Trophoblast cell (in vitro differentiated cells and primary cell): ENCODE measurements at regions not wholly inside any gene's neighbourhood (a gene's known extent, or its start where the extent isn't known, plus 50 kb on each side); places are given as distances from the start of the nearest gene placed in this dataset.
A peak's percentile ranks its signal among the peaks of the same experiment; 100 is the strongest.

Source experiments
- DNase-seq, 2 donors: peaks; one replicate each; pipeline ENCODE4 v3.0.0-alpha.2; 2016
- H2AFZ ChIP-seq: 2 replicates; pipeline ENCODE4 v1.6.1; 2013; ENCODE audit warnings: low read length, moderate library complexity, mild to moderate bottlenecking; ENCODE audit not compliant: insufficient read depth, poor library complexity
- H2AK5ac ChIP-seq: 2 replicates; pipeline ENCODE4 v1.6.1; 2013; ENCODE audit warnings: mild to moderate bottlenecking, low read length
- H2BK120ac ChIP-seq: 2 replicates; pipeline ENCODE4 v1.6.1; 2013; ENCODE audit warnings: low read length, mild to moderate bottlenecking, moderate library complexity; ENCODE audit not compliant: insufficient read depth, poor library complexity
- H2BK12ac ChIP-seq: 2 replicates; pipeline ENCODE4 v1.6.1; 2013; ENCODE audit warnings: mild to moderate bottlenecking, low read length, moderate library complexity
- H2BK5ac ChIP-seq: 2 replicates; pipeline ENCODE4 v1.6.1; 2013; ENCODE audit warnings: low read length, low read depth, moderate library complexity, mild to moderate bottlenecking; ENCODE audit not compliant: poor library complexity
- H3K14ac ChIP-seq: 2 replicates; pipeline ENCODE4 v1.6.1; 2013; ENCODE audit warnings: mild to moderate bottlenecking, low read length
- H3K18ac ChIP-seq: 2 replicates; pipeline ENCODE4 v1.6.1; 2013; ENCODE audit warnings: mild to moderate bottlenecking, low read length
- H3K23ac ChIP-seq: 2 replicates; pipeline ENCODE4 v1.6.1; 2013; ENCODE audit warnings: low read length
- H3K27ac ChIP-seq: 2 replicates; pipeline ENCODE4 v1.5.1; 2013; ENCODE audit warnings: low read depth, mild to moderate bottlenecking, inconsistent platforms, low read length, moderate library complexity
- H3K27me3 ChIP-seq: 2 replicates; pipeline ENCODE4 v1.6.1; 2013; ENCODE audit warnings: inconsistent platforms, mild to moderate bottlenecking, low read length, moderate library complexity; ENCODE audit not compliant: insufficient read depth
- H3K36me3 ChIP-seq, 2 experiments: 1 replicate in 1 of 2; 2 replicates in 1 of 2; pipeline ENCODE4 v1.6.1; 2013; ENCODE audit warnings: low read length in 2 of 2, mild to moderate bottlenecking in 2 of 2, moderate library complexity in 1 of 2; ENCODE audit not compliant: insufficient read depth in 2 of 2, control insufficient read depth in 1 of 2
- H3K4ac ChIP-seq: 2 replicates; pipeline ENCODE4 v1.6.1; 2013; ENCODE audit warnings: low read depth, mild to moderate bottlenecking, low read length, moderate library complexity
- H3K4me1 ChIP-seq, 2 experiments: 1 replicate in 1 of 2; 2 replicates in 1 of 2; pipeline ENCODE4 v1.6.1; 2013; ENCODE audit warnings: low read length in 2 of 2, mild to moderate bottlenecking in 2 of 2, moderate library complexity in 1 of 2; ENCODE audit not compliant: insufficient read depth in 2 of 2, control insufficient read depth in 1 of 2
- H3K4me2 ChIP-seq: 2 replicates; pipeline ENCODE4 v1.6.1; 2013; ENCODE audit warnings: inconsistent platforms, mild to moderate bottlenecking, low read length, moderate library complexity
- H3K4me3 ChIP-seq: 2 replicates; pipeline ENCODE4 v1.5.1; 2013; ENCODE audit warnings: mild to moderate bottlenecking, low read depth, low read length, inconsistent platforms
- H3K79me1 ChIP-seq: one replicate; pipeline ENCODE4 v1.6.1; 2013; ENCODE audit warnings: low read length
- H3K79me2 ChIP-seq: 2 replicates; pipeline ENCODE4 v1.6.1; 2013; ENCODE audit warnings: low read length, mild to moderate bottlenecking; ENCODE audit not compliant: control insufficient read depth, insufficient read depth, poor library complexity
- H3K9ac ChIP-seq: 2 replicates; pipeline ENCODE4 v1.6.1; 2013; ENCODE audit warnings: mild to moderate bottlenecking, low read length
- H3K9me3 ChIP-seq: 2 replicates; pipeline ENCODE4 v1.6.1; 2013; ENCODE audit warnings: low read depth, mild to moderate bottlenecking, control low read depth, inconsistent platforms, low read length; ENCODE audit not compliant: insufficient read depth
- H4K12ac ChIP-seq: 2 replicates; pipeline ENCODE4 v1.6.1; 2013; ENCODE audit warnings: low read depth, mild to moderate bottlenecking, low read length, moderate library complexity
- H4K8ac ChIP-seq: 2 replicates; pipeline ENCODE4 v1.6.1; 2013; ENCODE audit warnings: low read depth, mild to moderate bottlenecking, low read length, moderate library complexity
- H4K91ac ChIP-seq: one replicate; pipeline ENCODE4 v1.6.1; 2013; ENCODE audit warnings: low read depth, mild to moderate bottlenecking, low read length, moderate library complexity
- WGBS: extraction: QIAGEN DNeasy Blood & Tissue Kit; methylation state at CpG from one replicate; pipeline ENCODE4 v1.1.7; 2013; ENCODE audit warnings: missing lambda C conversion rate; ENCODE audit not compliant: insufficient read length, insufficient coverage; ENCODE audit errors: extremely low coverage; 5-methylcytosine and 5-hydroxymethylcytosine counted together

GRCh38 chr14:100473249-100473648 is 114.0 kb downstream of the BEGAIN start:
- H2BK120ac ChIP-seq: no peak overlapping the region
- DNase-seq: no peak

GRCh38 chr14:100474196-100474595 is 113.0 kb downstream of the BEGAIN start:
- Histone ChIP-seq H3K9ac (no peak overlapping the region), H3K9me3 (no peaks in the 10 kb centered on the region), H4K8ac (no peak overlapping the region), H4K12ac (no peak overlapping the region), H3K4me1 (peaks cover 16 to 21% of the 10 kb centered on the region in 2 experiments), H3K4ac (no peak overlapping the region), H2AK5ac (no peak overlapping the region), H2BK120ac (no peak overlapping the region), H2AFZ (no peak overlapping the region), H3K14ac (no peak overlapping the region), H2BK5ac (no peak overlapping the region), H3K27ac (no peak overlapping the region), H3K79me2 (no peaks in the 10 kb centered on the region), H3K79me1 (peaks cover 2% of the 10 kb centered on the region), H3K36me3 (no peaks in the 10 kb centered on the region), H3K4me2 (no peak overlapping the region), H2BK12ac (no peak overlapping the region), H3K23ac (no peak overlapping the region), H3K18ac (no peak overlapping the region), H3K27me3 (no peaks in the 10 kb centered on the region), H4K91ac (no peak overlapping the region), H3K4me3 (no peak overlapping the region)
- no peak for DNase-seq
- WGBS: no CpG with 5 or more reads among the region's 8 CpGs

More at GRCh38 chr14:100473249-100473648, 114.0 kb downstream of the BEGAIN start:
- peaks cover 16 to 21% of the 10 kb centered on the region in 2 experiments for H3K4me1 ChIP-seq
- no peak overlapping the region for H2AK5ac ChIP-seq
- no peak overlapping the region for H2BK5ac ChIP-seq
- no peak overlapping the region for H3K23ac ChIP-seq
- no peaks in the 10 kb centered on the region for H3K27me3 ChIP-seq
- H3K4me2 ChIP-seq: no peak overlapping the region
- no peaks in the 10 kb centered on the region for H3K79me2 ChIP-seq
- WGBS: no CpG with 5 or more reads among the region's 3 CpGs
- H3K14ac ChIP-seq: no peak overlapping the region
- H3K36me3 ChIP-seq: no peaks in the 10 kb centered on the region
- no peak overlapping the region for H4K8ac ChIP-seq
- H2AFZ ChIP-seq: no peak overlapping the region
- no peak overlapping the region for H4K12ac ChIP-seq
- no peak overlapping the region for H2BK12ac ChIP-seq
- no peak overlapping the region for H3K4me3 ChIP-seq
- no peaks in the 10 kb centered on the region for H3K9me3 ChIP-seq
- no peak overlapping the region for H3K27ac ChIP-seq
- H3K79me1 ChIP-seq: peaks cover 2% of the 10 kb centered on the region
- H4K91ac ChIP-seq: no peak overlapping the region
- H3K9ac ChIP-seq: no peak overlapping the region
- H3K4ac ChIP-seq: no peak overlapping the region
- peak overlapping the region; percentile 33 for H3K18ac ChIP-seq

- WGBS: 100% methylated on average over 2 of the region's 7 CpGs
- no peak overlapping the region for H3K4ac ChIP-seq
Measured at GRCh38 chr14:100475268-100475667, 111.9 kb downstream of the BEGAIN start.

GRCh38 chr14:100476012-100476822 is 111.0 kb downstream of the BEGAIN start:
- Histone ChIP-seq H3K18ac (no peak overlapping the region), H4K12ac (no peak overlapping the region), H2BK5ac (no peak overlapping the region), H3K4me1 (peaks cover 15 to 16% of the 10 kb centered on the region in 2 experiments), H3K27ac (peak overlapping the region; percentile 22), H3K4me3 (no peak overlapping the region), H4K8ac (no peak overlapping the region), H3K23ac (no peak overlapping the region), H3K79me1 (peaks cover 1% of the 10 kb centered on the region), H3K4ac (no peak overlapping the region), H2AFZ (no peak overlapping the region), H3K4me2 (no peak overlapping the region), H2BK12ac (no peak overlapping the region), H3K79me2 (no peaks in the 10 kb centered on the region), H2BK120ac (no peak overlapping the region), H2AK5ac (no peak overlapping the region), H3K14ac (no peak overlapping the region), H3K9me3 (no peaks in the 10 kb centered on the region), H3K27me3 (no peaks in the 10 kb centered on the region), H4K91ac (no peak overlapping the region), H3K36me3 (no peaks in the 10 kb centered on the region), H3K9ac (no peak overlapping the region)
- DNase-seq: peak; percentile 62 to 74
- no CpG with 5 or more reads among the region's 14 CpGs for WGBS

More at GRCh38 chr14:100475268-100475667, 111.9 kb downstream of the BEGAIN start:
- Histone ChIP-seq H3K23ac (no peak overlapping the region), H4K91ac (no peak overlapping the region), H2BK120ac (no peak overlapping the region), H2AK5ac (no peak overlapping the region), H4K12ac (no peak overlapping the region), H3K9me3 (no peaks in the 10 kb centered on the region), H3K36me3 (no peaks in the 10 kb centered on the region), H3K4me1 (peaks cover 16 to 21% of the 10 kb centered on the region in 2 experiments), H2BK5ac (no peak overlapping the region), H4K8ac (no peak overlapping the region), H3K27ac (no peak overlapping the region), H3K4me2 (no peak overlapping the region), H3K9ac (no peak overlapping the region), H2BK12ac (no peak overlapping the region), H3K4me3 (no peak overlapping the region), H3K14ac (no peak overlapping the region), H3K18ac (no peak overlapping the region), H2AFZ (no peak overlapping the region), H3K79me1 (peaks cover 2% of the 10 kb centered on the region), H3K79me2 (no peaks in the 10 kb centered on the region), H3K27me3 (no peaks in the 10 kb centered on the region)
- no peak for DNase-seq
